A673 (cell line): ENCODE measurements at regions not wholly inside any gene's neighbourhood (a gene's known extent, or its start where the extent isn't known, plus 50 kb on each side); places are given as distances from the start of the nearest gene placed in this dataset.

Source experiments
- CTCF ChIP-seq: fragments of 300-800, 200-600 bp; sonication (generic); conservative IDR thresholded peaks from 2 replicates; pipeline ENCODE4 v1.5.1; 2017; ENCODE audit warnings: low read depth, mild to moderate bottlenecking, antibody characterized with exemption, low read length, moderate library complexity, mixed read lengths
- EZH2 ChIP-seq: fragments of 200-600 bp; sonication (generic); IDR thresholded peaks from 2 replicates; pipeline ENCODE4 v1.6.1; 2017; ENCODE audit warnings: borderline replicate concordance, low read depth, mild to moderate bottlenecking, mixed read lengths, antibody characterized with exemption, low read length; ENCODE audit not compliant: poor library complexity, severe bottlenecking

- TF ChIP-seq CTCF (no peak), EZH2 (no peak)
Measured at GRCh38 chr19:31625575-31625974, 276.3 kb upstream of the TSHZ3 start.
